ENCODE measurements at regions not wholly inside any gene's neighbourhood (a gene's known extent, or its start where the extent isn't known, plus 50 kb on each side); places are given as distances from the start of the nearest gene placed in this dataset.

DNA sequence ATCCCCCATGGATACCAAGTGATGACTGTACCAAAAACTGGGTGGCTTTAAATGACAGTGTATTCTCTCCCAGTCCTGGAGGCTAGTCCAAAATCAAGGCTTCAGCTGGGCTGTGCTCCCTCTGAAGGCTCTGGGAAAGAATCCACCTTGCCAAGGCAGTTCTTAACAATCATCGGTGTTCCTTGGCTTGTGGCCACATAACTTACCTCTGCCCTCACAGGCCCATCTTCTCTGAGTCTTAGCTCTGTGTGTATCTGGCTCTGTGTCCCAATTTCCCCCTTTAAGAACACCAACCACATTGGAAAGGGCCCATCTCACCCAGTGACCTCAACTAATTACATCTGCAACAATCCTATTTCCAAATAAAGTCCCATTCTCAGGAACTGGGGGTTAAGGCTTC, 503.0 kb upstream of the PROK2 start:
- H3K9ac ChIP-seq, result no peak overlapping the region

DNA sequence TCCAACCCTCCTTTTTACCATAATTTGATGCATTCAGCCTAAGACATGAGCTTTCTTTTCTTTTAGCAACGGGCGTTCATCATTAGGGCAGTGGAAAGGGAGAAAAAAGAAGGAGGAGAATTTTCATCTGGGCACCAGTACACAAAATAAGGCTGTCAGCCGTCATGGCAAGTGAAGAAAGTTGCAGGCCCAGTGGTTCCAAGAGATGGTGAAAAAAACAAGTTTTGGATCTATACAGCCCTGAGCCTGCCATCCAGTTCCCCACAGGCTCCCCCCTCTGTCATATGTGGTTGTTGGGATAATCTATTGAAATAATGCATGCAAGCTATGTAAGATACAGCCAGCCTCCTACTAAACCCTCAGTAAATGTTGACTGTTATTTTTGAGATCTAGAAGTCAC, 500.6 kb upstream of the PROK2 start:
- Histone ChIP-seq H3K79me2 (ENCODE audit: insufficient read depth, low read depth) (no peaks in the 10 kb centered on the region), H3K4me1 (ENCODE audit: low read depth, poor library complexity, severe bottlenecking) (no peaks in the 10 kb centered on the region), H3K27me3 (ENCODE audit: insufficient read depth, low read depth) (no peaks in the 10 kb centered on the region), H3K36me3 (ENCODE audit: insufficient read depth) (no peaks in the 10 kb centered on the region), H4K20me1 (ENCODE audit: insufficient read depth) (no peaks in the 10 kb centered on the region), H3K4me3 (IDR thresholded peaks at IDR 0.05; ENCODE audit: insufficient read depth, low read depth, low read length) (no peak overlapping the region), H3K4me2 (no peak overlapping the region), H2AFZ (ENCODE audit: low read depth) (no peak overlapping the region), H3K9ac (no peak overlapping the region), H3K27ac (no peak overlapping the region)
- TF ChIP-seq, protein P1, sequence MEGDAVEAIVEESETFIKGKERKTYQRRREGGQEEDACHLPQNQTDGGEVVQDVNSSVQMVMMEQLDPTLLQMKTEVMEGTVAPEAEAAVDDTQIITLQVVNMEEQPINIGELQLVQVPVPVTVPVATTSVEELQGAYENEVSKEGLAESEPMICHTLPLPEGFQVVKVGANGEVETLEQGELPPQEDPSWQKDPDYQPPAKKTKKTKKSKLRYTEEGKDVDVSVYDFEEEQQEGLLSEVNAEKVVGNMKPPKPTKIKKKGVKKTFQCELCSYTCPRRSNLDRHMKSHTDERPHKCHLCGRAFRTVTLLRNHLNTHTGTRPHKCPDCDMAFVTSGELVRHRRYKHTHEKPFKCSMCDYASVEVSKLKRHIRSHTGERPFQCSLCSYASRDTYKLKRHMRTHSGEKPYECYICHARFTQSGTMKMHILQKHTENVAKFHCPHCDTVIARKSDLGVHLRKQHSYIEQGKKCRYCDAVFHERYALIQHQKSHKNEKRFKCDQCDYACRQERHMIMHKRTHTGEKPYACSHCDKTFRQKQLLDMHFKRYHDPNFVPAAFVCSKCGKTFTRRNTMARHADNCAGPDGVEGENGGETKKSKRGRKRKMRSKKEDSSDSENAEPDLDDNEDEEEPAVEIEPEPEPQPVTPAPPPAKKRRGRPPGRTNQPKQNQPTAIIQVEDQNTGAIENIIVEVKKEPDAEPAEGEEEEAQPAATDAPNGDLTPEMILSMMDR (conservative IDR thresholded peaks at IDR 0.05; ENCODE audit: low read depth, low read length), result no peak

More for the DNA sequence above, 503.0 kb upstream of the PROK2 start:
- Histone ChIP-seq H3K27ac (no peak overlapping the region), H3K4me3 (IDR thresholded peaks at IDR 0.05; ENCODE audit: insufficient read depth, low read depth, low read length) (no peak overlapping the region), H3K4me2 (no peak overlapping the region), H3K36me3 (ENCODE audit: insufficient read depth) (no peaks in the 10 kb centered on the region), H3K79me2 (ENCODE audit: insufficient read depth, low read depth) (no peaks in the 10 kb centered on the region), H2AFZ (ENCODE audit: low read depth) (no peak overlapping the region), H4K20me1 (ENCODE audit: insufficient read depth) (no peaks in the 10 kb centered on the region), H3K27me3 (ENCODE audit: insufficient read depth, low read depth) (no peaks in the 10 kb centered on the region), H3K4me1 (ENCODE audit: low read depth, poor library complexity, severe bottlenecking) (no peaks in the 10 kb centered on the region)
- TF ChIP-seq, protein P1 (conservative IDR thresholded peaks at IDR 0.05; ENCODE audit: low read depth, low read length), result no peak

DNA sequence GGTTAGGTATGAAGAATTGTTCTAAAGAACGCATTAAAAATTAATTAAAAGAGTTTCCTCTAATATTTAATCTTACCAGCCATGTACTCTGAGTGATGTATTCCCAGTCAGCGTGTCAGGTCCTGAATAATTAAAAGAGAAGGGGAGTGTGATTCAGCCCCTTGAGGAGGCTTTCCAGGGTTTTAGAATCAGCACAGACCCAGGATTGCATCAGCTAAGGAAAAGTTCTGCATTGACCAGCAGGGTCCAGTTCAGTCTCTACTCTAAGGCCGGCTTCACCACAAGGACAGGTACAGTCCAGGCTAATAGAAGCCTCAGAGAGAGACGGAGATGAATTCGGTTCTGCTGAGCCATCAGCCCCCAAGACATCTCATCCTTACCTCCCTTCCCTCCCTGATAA, 499.5 kb upstream of the PROK2 start:
- H3K27ac ChIP-seq, result no peak overlapping the region
- TF ChIP-seq, protein P1 (conservative IDR thresholded peaks at IDR 0.05; ENCODE audit: low read depth, low read length), result no peak

DNA sequence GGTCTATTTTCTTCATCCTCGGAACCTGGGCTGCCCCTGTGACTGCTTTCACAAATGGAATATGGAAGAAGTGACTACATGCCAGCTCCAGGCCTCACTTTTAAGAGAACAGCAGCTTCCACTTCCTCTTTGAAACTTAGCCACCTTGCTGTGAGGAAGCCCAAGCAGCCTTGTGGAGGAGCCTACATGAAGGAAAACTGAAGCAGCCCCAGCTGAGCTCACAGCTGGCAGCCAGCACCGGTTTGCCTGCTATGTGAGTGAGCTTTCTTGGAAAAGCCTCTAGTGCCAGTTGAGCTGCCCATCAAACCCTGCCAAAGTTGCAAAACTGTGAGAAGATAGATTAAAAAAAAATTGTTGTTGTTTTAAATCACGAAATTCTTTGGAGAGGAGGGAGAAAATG, 498.0 kb upstream of the PROK2 start:
- Histone ChIP-seq H4K20me1 (ENCODE audit: insufficient read depth) (no peaks in the 10 kb centered on the region), H3K36me3 (ENCODE audit: insufficient read depth) (no peaks in the 10 kb centered on the region), H3K4me1 (ENCODE audit: low read depth, poor library complexity, severe bottlenecking) (no peaks in the 10 kb centered on the region), H3K27me3 (ENCODE audit: insufficient read depth, low read depth) (no peaks in the 10 kb centered on the region), H3K9ac (no peak overlapping the region), H2AFZ (ENCODE audit: low read depth) (no peak overlapping the region), H3K4me2 (no peak overlapping the region), H3K4me3 (IDR thresholded peaks at IDR 0.05; ENCODE audit: insufficient read depth, low read depth, low read length) (no peak overlapping the region), H3K79me2 (ENCODE audit: insufficient read depth, low read depth) (no peaks in the 10 kb centered on the region), H3K27ac (no peak overlapping the region)
- TF ChIP-seq, protein P1 (conservative IDR thresholded peaks at IDR 0.05; ENCODE audit: low read depth, low read length), result no peak

More for the DNA sequence above, 499.5 kb upstream of the PROK2 start:
- no peaks in the 10 kb centered on the region for H3K36me3 ChIP-seq (ENCODE audit: insufficient read depth)
- H4K20me1 ChIP-seq (ENCODE audit: insufficient read depth), result no peaks in the 10 kb centered on the region
- H3K9ac ChIP-seq, result no peak overlapping the region
- no peak overlapping the region for H3K4me3 ChIP-seq (IDR thresholded peaks at IDR 0.05; ENCODE audit: insufficient read depth, low read depth, low read length)
- H3K79me2 ChIP-seq (ENCODE audit: insufficient read depth, low read depth), result no peaks in the 10 kb centered on the region
- no peaks in the 10 kb centered on the region for H3K27me3 ChIP-seq (ENCODE audit: insufficient read depth, low read depth)
- H2AFZ ChIP-seq (ENCODE audit: low read depth), result no peak overlapping the region
- no peak overlapping the region for H3K4me2 ChIP-seq
- no peaks in the 10 kb centered on the region for H3K4me1 ChIP-seq (ENCODE audit: low read depth, poor library complexity, severe bottlenecking)
